LNCAP (cell line): ENCODE measurements at regions not wholly inside any gene's neighbourhood (a gene's known extent, or its start where the extent isn't known, plus 50 kb on each side); places are given as distances from the start of the nearest gene placed in this dataset.

Experiments used
- TF ChIP-seq, protein P1 (sequence below): fragments of 450-650 bp; IDR thresholded peaks from 2 replicates; pipeline ENCODE4 v1.5.1; 2017; ENCODE audit warnings: mild to moderate bottlenecking

DNA sequence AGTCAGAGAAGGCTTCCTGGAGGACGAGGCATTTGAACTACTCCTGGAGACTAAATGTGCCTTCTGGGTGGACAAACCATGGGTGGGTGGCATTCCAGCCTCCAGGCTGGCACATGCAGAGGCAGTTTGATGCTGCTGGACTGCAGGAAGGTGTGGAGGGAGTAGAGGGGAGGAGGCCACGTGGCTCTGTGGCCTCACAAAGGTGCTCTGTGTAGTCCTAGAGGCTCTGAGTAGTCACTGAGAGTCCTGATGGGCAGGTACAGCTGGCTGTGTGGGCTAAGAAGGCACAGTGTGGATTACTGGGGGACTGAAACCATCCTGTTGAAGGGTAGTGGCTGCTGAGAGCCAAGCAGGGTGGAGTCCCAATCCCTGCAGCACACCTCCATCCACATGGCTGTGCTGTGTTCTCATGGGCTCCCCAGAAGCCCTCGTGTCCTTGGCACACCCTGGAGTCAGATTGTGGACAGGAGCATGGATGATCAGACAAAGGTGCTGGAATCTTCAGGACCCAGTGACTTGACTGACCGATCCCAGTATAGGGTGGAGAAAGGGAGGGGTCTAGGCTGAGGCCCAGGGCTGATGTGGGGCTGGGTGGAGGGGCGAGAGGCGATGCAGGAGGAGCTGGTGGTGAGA is 87.4 kb upstream of the HS6ST1 start:
- TF ChIP-seq, protein P1, sequence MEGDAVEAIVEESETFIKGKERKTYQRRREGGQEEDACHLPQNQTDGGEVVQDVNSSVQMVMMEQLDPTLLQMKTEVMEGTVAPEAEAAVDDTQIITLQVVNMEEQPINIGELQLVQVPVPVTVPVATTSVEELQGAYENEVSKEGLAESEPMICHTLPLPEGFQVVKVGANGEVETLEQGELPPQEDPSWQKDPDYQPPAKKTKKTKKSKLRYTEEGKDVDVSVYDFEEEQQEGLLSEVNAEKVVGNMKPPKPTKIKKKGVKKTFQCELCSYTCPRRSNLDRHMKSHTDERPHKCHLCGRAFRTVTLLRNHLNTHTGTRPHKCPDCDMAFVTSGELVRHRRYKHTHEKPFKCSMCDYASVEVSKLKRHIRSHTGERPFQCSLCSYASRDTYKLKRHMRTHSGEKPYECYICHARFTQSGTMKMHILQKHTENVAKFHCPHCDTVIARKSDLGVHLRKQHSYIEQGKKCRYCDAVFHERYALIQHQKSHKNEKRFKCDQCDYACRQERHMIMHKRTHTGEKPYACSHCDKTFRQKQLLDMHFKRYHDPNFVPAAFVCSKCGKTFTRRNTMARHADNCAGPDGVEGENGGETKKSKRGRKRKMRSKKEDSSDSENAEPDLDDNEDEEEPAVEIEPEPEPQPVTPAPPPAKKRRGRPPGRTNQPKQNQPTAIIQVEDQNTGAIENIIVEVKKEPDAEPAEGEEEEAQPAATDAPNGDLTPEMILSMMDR, result no peak

DNA sequence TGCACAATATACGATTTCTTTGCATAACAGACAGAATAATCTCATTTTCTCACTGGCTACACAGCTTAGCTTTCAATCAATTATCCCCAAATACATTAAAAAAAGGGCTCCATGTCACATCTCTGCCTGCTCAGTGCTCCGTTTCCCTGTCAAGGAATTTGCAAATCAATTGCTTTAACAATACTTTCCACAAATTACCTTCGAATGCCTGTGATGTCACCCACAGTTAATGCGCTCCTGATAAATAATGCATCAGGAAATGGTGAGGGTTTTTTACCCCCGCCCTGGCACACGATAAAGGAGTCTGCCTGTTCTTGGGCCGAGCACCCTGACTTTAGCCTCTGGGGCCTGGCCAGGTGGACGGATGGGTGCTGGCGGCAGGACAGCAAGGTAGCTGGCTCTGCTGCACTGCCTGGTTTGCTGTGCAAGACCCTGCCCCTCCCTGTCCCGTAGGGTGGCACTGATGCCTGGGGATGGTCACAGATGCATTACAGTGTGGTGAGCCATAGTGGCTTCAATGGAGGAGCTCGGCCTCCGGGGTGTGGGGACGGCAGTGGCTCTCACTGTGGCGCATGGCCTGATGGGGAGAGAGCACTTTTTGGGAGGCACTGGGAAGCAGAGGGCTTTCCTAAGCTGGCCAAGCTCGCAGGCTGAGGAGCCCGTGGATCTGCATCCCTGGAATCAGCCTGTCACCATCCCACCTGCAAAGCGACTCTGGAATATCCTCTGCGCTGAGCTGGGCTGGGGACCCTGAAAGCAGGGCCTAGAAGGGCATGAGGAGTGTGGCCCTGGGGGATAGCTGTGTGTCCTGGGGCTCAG is 88.3 kb upstream of the HS6ST1 start:
- TF ChIP-seq, protein P1, result no peak

GRCh38 chr2:128408349-128409305 is 90.0 kb upstream of the HS6ST1 start:
- TF ChIP-seq, protein P1, result no peak

GRCh38 chr2:128409326-128410034 is 90.8 kb upstream of the HS6ST1 start:
- TF ChIP-seq, protein P1, result no peak

DNA sequence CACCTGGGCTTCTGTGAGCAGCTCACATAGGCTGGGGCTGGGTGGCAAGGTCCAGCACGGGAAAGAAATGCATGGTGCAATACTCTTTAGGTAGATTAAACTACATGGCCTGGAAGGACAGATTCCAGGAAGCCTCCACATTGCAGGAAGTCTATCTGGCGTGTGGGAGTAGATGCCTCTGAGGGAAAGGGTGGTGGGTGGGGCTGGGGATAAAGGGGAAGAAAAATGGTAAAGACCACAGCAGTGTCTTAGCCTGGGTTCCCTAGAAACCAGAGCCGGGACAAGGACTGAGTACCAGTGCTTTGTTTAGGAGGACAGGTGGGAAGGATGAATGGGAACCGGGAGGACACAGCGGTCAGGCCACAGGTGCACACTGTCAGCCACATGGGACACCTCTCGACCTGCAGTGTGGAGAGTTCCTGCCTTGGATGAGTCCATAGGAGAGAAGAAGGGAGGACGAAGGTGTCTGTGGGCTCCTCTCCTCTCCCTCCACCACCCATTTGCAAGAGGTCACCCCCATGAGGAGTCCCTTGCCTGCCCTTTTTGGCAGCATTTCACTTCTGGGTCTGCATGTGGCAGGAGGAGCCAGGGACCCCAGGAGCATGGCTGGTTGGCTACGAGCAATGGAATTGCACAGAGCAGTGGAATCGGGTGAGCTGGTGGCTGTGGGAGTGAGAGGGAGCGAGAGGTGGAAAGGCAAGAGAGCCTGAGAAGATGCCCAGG is 91.5 kb upstream of the HS6ST1 start:
- TF ChIP-seq, protein P1, result no peak

DNA sequence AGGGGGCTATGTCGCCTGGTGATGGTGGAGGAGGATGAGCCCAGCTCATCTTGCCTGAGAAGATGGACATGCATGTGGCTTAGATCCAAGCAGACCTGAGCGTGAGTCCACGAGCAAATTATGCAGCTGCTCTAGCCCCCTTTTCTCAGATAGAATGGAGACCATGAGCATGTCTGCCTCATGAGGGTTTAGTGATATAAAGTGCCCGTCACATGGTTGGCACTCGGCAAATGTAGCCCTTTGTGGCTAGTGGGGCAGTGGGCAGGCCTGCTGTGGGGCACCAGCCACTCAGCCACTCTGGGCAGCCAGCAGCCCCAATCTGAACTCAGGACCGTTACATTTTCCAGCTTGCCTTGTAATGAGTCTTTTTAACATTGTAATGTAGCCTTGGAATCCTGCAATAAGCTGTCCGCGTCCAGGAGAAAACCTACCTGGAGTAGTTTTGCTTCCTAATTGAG is 92.1 kb upstream of the HS6ST1 start:
- TF ChIP-seq, protein P1, result no peak
